SU-DHL-6 (cell line): ENCODE measurements at regions not wholly inside any gene's neighbourhood (a gene's known extent, or its start where the extent isn't known, plus 50 kb on each side); places are given as distances from the start of the nearest gene placed in this dataset.

ENCODE experiments used
- H2AFZ ChIP-seq: fragments of 200-600 bp; sonication (generic); 2 replicates; pipeline ENCODE4 v1.6.1; 2014; ENCODE audit warnings: low read depth, mild to moderate bottlenecking, moderate library complexity, mixed read lengths, antibody characterized with exemption, low read length; ENCODE audit not compliant: severe bottlenecking
- H3F3A ChIP-seq: fragments of 200-600 bp; shearing (Covaris generic); 2 replicates; pipeline ENCODE4 v1.6.0; 2016; ENCODE audit warnings: antibody characterized with exemption, mild to moderate bottlenecking; ENCODE audit not compliant: insufficient read depth
- H3K27ac ChIP-seq: fragments of 200-600 bp; sonication (generic); 2 replicates; pipeline ENCODE4 v1.5.1; 2016; ENCODE audit warnings: low read depth, mild to moderate bottlenecking, low read length, moderate library complexity, mixed read lengths
- H3K27me3 ChIP-seq: fragments of 200-600 bp; sonication (generic), shearing (Covaris generic); 2 replicates; pipeline ENCODE4 v1.6.0; 2014; ENCODE audit warnings: mild to moderate bottlenecking, low read length
- H3K36me3 ChIP-seq: fragments of 200-600 bp; sonication (generic); 2 replicates; pipeline ENCODE4 v1.6.1; 2014; ENCODE audit warnings: mild to moderate bottlenecking, low read length, mixed read lengths
- H3K4me2 ChIP-seq: fragments of 300-600, 200-600 bp; shearing (Covaris generic), sonication (generic); 2 replicates; pipeline ENCODE4 v1.6.0; 2014; ENCODE audit warnings: low read length, low read depth, mild to moderate bottlenecking; ENCODE audit not compliant: poor library complexity, severe bottlenecking
- H3K4me3 ChIP-seq: fragments of 200-600 bp; sonication (generic); 2 replicates; pipeline ENCODE4 v1.5.1; 2014; ENCODE audit warnings: antibody characterized with exemption, low read length, mild to moderate bottlenecking, mixed read lengths; ENCODE audit not compliant: insufficient read depth, poor library complexity, severe bottlenecking
- H3K79me2 ChIP-seq: fragments of 200-600 bp; sonication (generic); 2 replicates; pipeline ENCODE4 v1.6.1; 2014; ENCODE audit warnings: mild to moderate bottlenecking, low read length, moderate library complexity; ENCODE audit not compliant: insufficient read depth
- H3K9ac ChIP-seq: fragments of 200-600 bp; sonication (generic); 2 replicates; pipeline ENCODE4 v1.7.0; 2014; ENCODE audit warnings: mild to moderate bottlenecking, low read length
- H3K9me2 ChIP-seq: fragments of 200-600 bp; sonication (generic); replicated peaks from 2 replicates; pipeline ENCODE4 v1.6.1; 2014; ENCODE audit warnings: low read length; ENCODE audit not compliant: insufficient read depth
- H3K9me3 ChIP-seq: fragments of 200-600 bp; sonication (generic); 2 replicates; pipeline ENCODE4 v1.6.1; 2014; ENCODE audit warnings: low read length, mixed read lengths; ENCODE audit not compliant: insufficient read depth
- H4K20me1 ChIP-seq: fragments of 200-600 bp; sonication (generic); 2 replicates; pipeline ENCODE4 v1.6.1; 2014; ENCODE audit warnings: low read depth, mild to moderate bottlenecking, antibody characterized with exemption, low read length, moderate library complexity, mixed read lengths
- EZH2phosphoT487 ChIP-seq: fragments of 200-600 bp; sonication (generic), shearing (Covaris generic); conservative IDR thresholded peaks from 2 replicates; pipeline ENCODE4 v1.6.1; 2018; ENCODE audit warnings: mild to moderate bottlenecking, antibody characterized with exemption, low read length, moderate library complexity, mixed read lengths
- TF ChIP-seq, protein P1 (sequence below): fragments of 200-600 bp; sonication (generic); IDR thresholded peaks from one replicate; pipeline ENCODE4 v1.5.1; 2017; ENCODE audit warnings: antibody characterized with exemption, mild to moderate bottlenecking, low read length, moderate library complexity; ENCODE audit not compliant: insufficient read depth, poor library complexity, severe bottlenecking

DNA sequence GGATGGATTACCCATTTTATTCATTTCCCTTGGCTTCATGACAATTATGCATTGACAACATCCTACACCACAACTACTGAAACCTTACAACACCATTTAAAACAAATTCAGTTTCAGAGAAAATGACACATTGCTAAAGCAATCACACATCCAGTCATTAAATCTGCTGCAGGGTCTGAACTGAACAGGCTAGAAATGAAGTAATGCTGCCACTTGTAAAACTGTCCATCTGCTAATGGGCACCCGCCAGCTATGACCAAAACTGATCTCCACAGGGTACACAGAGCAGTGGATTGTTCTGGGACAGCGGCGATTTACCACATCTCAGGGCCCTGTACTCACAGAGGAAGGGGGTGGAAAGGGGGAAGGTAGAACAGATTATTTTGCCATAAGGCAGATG lies 172.9 kb upstream of the FBXL4 start:
- Histone ChIP-seq H3K9ac (no peak overlapping the region), H3K9me3 (no peaks in the 10 kb centered on the region), H3K27ac (no peak overlapping the region), H3K36me3 (no peaks in the 10 kb centered on the region), H3K27me3 (no peaks in the 10 kb centered on the region), H3K79me2 (no peaks in the 10 kb centered on the region), H3K4me2 (no peak overlapping the region), H3K9me2 (no peaks in the 10 kb centered on the region), H3K4me3 (no peak overlapping the region), H2AFZ (no peak overlapping the region), H3F3A (no peaks in the 10 kb centered on the region), H4K20me1 (no peaks in the 10 kb centered on the region)
- TF ChIP-seq EZH2phosphoT487: no peak
- TF ChIP-seq, protein P1, sequence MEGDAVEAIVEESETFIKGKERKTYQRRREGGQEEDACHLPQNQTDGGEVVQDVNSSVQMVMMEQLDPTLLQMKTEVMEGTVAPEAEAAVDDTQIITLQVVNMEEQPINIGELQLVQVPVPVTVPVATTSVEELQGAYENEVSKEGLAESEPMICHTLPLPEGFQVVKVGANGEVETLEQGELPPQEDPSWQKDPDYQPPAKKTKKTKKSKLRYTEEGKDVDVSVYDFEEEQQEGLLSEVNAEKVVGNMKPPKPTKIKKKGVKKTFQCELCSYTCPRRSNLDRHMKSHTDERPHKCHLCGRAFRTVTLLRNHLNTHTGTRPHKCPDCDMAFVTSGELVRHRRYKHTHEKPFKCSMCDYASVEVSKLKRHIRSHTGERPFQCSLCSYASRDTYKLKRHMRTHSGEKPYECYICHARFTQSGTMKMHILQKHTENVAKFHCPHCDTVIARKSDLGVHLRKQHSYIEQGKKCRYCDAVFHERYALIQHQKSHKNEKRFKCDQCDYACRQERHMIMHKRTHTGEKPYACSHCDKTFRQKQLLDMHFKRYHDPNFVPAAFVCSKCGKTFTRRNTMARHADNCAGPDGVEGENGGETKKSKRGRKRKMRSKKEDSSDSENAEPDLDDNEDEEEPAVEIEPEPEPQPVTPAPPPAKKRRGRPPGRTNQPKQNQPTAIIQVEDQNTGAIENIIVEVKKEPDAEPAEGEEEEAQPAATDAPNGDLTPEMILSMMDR: no peak

DNA sequence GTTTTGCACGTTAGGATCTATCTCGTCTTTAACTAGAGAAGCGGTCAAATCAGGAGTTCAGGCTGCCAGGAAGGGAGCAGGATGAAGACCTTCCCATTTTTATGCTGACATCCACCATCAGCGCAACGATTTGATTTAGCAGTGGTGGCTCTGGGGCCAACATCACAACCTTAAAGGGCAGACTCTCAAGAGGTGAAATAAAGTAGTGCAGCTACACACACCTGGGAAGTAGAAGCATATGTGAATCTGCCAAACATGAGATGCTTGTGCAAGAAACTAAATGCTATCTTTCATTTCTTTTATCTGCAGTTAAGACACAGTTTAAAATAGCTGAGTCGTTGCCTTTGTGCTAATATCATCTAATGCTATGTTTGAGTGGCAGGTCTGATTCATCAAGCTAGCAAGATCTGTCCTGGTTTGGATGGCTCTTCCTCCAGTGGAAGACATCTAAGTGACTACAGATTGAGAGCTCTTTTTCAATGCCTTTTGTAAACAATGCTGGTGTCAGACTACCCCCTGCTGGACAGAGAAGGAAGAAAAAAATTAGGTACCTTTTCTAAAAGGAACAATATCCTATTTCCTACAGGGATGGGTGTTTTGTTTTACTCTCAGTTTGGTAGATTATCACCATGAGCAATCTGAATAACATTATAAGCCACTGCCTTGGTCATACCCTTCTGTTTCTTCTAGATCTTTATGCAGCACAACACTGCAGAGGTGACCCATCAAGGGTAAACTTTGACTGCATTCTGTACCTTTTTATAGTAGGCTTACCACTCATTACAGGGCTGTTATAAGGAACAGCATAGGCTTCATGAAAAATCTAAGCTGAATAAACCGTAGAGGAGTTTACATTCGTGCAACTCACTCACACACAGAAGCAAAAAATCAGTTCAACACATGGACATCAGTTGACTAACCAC lies 171.6 kb upstream of the FBXL4 start:
- Histone ChIP-seq H4K20me1 (no peaks in the 10 kb centered on the region), H3F3A (no peaks in the 10 kb centered on the region), H3K36me3 (no peaks in the 10 kb centered on the region), H3K9me3 (no peaks in the 10 kb centered on the region), H3K9me2 (no peaks in the 10 kb centered on the region), H3K79me2 (no peaks in the 10 kb centered on the region), H3K27me3 (no peaks in the 10 kb centered on the region), H3K4me3 (no peak overlapping the region), H3K27ac (no peak overlapping the region), H2AFZ (no peak overlapping the region), H3K4me2 (no peak overlapping the region), H3K9ac (no peak overlapping the region)
- TF ChIP-seq, protein P1: peak; percentile 44
- TF ChIP-seq EZH2phosphoT487: no peak

DNA sequence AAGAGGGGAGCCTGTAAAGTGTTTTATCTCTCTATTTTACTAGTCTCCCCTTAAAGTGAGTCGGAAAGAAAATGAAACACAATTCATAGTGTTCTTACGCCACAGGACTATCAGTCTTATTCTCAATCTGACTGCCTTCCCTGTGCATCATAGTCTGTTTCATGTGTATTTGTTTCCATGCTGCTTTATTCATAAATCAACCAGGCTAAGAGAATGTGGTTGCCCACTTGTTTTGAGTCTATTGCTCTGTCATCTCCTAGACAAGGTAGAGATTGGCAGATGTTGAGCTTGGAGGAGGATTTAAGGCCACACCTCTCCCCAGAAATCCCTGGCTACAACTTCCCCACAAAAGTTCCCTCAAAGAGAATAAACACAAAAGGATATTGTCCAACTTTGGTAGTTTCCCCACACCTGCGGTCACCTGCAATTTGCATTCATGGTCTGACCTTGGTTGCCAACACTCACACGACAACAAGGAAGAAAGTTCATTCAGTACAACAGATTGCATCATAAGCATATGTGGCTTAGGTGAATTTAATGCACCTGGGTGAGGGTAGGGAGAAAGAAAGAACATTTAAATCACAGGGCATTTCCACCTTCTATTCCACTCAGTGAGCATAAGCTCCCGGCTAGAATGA lies 167.1 kb upstream of the FBXL4 start:
- Histone ChIP-seq H3K79me2 (no peaks in the 10 kb centered on the region), H3F3A (no peaks in the 10 kb centered on the region), H3K27ac (no peak overlapping the region), H3K4me3 (no peak overlapping the region), H2AFZ (no peak overlapping the region), H3K9me3 (no peaks in the 10 kb centered on the region), H3K4me2 (no peak overlapping the region), H3K36me3 (no peaks in the 10 kb centered on the region), H3K9me2 (no peaks in the 10 kb centered on the region), H3K9ac (no peak overlapping the region), H4K20me1 (no peaks in the 10 kb centered on the region), H3K27me3 (no peaks in the 10 kb centered on the region)
- TF ChIP-seq, protein P1: no peak
- no peak for TF ChIP-seq EZH2phosphoT487
